ENCODE measurements at regions not wholly inside any gene's neighbourhood (a gene's known extent, or its start where the extent isn't known, plus 50 kb on each side); places are given as distances from the start of the nearest gene placed in this dataset.
A peak's percentile ranks its signal among the peaks of the same experiment; 100 is the strongest.

DNA sequence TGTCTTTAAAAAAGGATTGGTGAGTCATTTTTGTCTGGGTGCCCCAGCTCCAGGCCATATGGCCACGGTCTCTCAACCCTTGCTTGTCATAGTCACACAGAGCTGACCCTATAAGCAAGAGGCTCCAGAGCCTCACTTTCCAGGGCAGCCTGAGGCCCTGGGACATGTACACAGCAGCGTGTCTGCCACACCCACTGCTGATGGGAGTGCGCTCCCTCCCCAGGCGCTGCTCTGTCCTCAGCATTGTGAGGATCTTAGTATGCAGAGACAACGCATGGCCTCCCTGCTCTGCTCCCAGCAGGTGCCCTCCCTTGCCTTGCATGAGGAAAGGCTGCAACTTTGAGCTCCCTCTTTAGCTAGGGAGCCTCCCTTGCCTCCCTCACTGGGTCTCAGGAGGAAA lies 80.8 kb upstream of the CRHR1 start:
- no peak overlapping the region for H2AK5ac ChIP-seq (ENCODE audit: low read length, severe bottlenecking)
- H2BK12ac ChIP-seq (ENCODE audit: low read length in 2 of 2), result no peak overlapping the region
- H2BK15ac ChIP-seq (ENCODE audit: low read depth, poor library complexity, severe bottlenecking), result no peak overlapping the region
- H3K9me3 ChIP-seq (ENCODE audit: control insufficient read depth, low read length), result no peaks in the 10 kb centered on the region
- WGBS, result 30% methylated on average over 5 of the region's 5 CpGs
- no peaks in the 10 kb centered on the region for H3K79me1 ChIP-seq (replicated peaks; ENCODE audit: low read length, poor library complexity, severe bottlenecking)
- H2BK5ac ChIP-seq (ENCODE audit: low read depth, low read length, poor library complexity, severe bottlenecking), result no peak overlapping the region
- DNase-seq, result no peak
- H3K9ac ChIP-seq (ENCODE audit: low read length), result no peak overlapping the region
- no peak overlapping the region for H2BK120ac ChIP-seq (ENCODE audit: low read depth, low read length)
- H3K14ac ChIP-seq (ENCODE audit: low read length in 2 of 2), result no peak overlapping the region
- H4K91ac ChIP-seq (ENCODE audit: low read length), result peak overlapping the region; percentile 18
- H3K4me1 ChIP-seq (ENCODE audit: control insufficient read depth, insufficient read depth, low read depth, low read length), result peaks cover 4% of the 10 kb centered on the region
- peaks cover 36 to 59% of the 10 kb centered on the region in 2 experiments for H3K27me3 ChIP-seq (ENCODE audit: control insufficient read depth in 1 of 2, insufficient read depth in 1 of 2, low read length in 2 of 2)
- H3K18ac ChIP-seq (ENCODE audit: low read depth in 1 of 2, low read length in 2 of 2), result no peak overlapping the region
- no peak overlapping the region for H4K8ac ChIP-seq (ENCODE audit: low read length)
- H3K4me2 ChIP-seq (ENCODE audit: low read length, poor library complexity, severe bottlenecking), result no peak overlapping the region
- H2AFZ ChIP-seq (ENCODE audit: low read depth, low read length), result no peak overlapping the region
- no peak overlapping the region for H3K27ac ChIP-seq (ENCODE audit: low read length, poor library complexity, severe bottlenecking)
- no peak overlapping the region for H3K4me3 ChIP-seq (ENCODE audit: insufficient read depth in 1 of 2, low read depth in 1 of 2, low read length in 2 of 2)
- no peak overlapping the region for H3K23ac ChIP-seq (ENCODE audit: low read length in 2 of 2)
- H3K4ac ChIP-seq (ENCODE audit: low read depth in 1 of 2, low read length in 2 of 2), result no peak overlapping the region
- no peaks in the 10 kb centered on the region for H3K36me3 ChIP-seq (ENCODE audit: control insufficient read depth in 1 of 2, insufficient read depth in 2 of 2, low read depth in 1 of 2, low read length in 2 of 2)

DNA sequence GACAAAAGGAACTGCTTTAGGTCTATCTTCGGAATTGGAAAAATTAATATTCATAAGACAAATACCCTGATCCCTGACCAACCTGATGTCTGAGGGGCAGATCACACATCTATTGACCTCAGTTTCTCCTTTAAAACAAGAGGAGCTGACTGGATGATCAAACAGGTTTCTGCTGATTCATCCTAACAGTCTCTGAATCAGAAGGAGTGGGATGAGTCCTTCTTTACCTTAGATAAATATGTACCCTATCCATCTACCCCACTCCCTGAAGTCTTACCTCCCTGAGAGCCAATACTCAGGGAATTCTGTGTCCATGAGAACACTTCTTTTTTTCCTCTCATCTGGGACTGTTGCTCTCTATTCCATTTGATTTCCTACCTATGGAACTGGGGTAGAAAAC lies 80.3 kb upstream of the CRHR1 start:
- no peak overlapping the region for H2BK120ac ChIP-seq (ENCODE audit: low read depth, low read length)
- H4K8ac ChIP-seq (ENCODE audit: low read length), result no peak overlapping the region
- H3K9me3 ChIP-seq (ENCODE audit: control insufficient read depth, low read length), result no peaks in the 10 kb centered on the region
- no peak overlapping the region for H2AK5ac ChIP-seq (ENCODE audit: low read length, severe bottlenecking)
- H3K79me1 ChIP-seq (replicated peaks; ENCODE audit: low read length, poor library complexity, severe bottlenecking), result no peaks in the 10 kb centered on the region
- WGBS, result 88% methylated on average over 1 of the region's 1 CpG
- no peak overlapping the region for H2BK5ac ChIP-seq (ENCODE audit: low read depth, low read length, poor library complexity, severe bottlenecking)
- no peak overlapping the region for H4K91ac ChIP-seq (ENCODE audit: low read length)
- H2BK12ac ChIP-seq (ENCODE audit: low read length in 2 of 2), result no peak overlapping the region
- H2AFZ ChIP-seq (ENCODE audit: low read depth, low read length), result no peak overlapping the region
- no peak overlapping the region for H2BK15ac ChIP-seq (ENCODE audit: low read depth, poor library complexity, severe bottlenecking)
- H3K9ac ChIP-seq (ENCODE audit: low read length), result no peak overlapping the region
- no peak overlapping the region for H3K18ac ChIP-seq (ENCODE audit: low read depth in 1 of 2, low read length in 2 of 2)
- H3K36me3 ChIP-seq (ENCODE audit: control insufficient read depth in 1 of 2, insufficient read depth in 2 of 2, low read depth in 1 of 2, low read length in 2 of 2), result no peaks in the 10 kb centered on the region
- no peak overlapping the region for H3K14ac ChIP-seq (ENCODE audit: low read length in 2 of 2)
- H3K27me3 ChIP-seq (ENCODE audit: control insufficient read depth in 1 of 2, insufficient read depth in 1 of 2, low read length in 2 of 2), result peaks cover 41 to 60% of the 10 kb centered on the region in 2 experiments
- no peak overlapping the region for H3K4me2 ChIP-seq (ENCODE audit: low read length, poor library complexity, severe bottlenecking)
- no peak overlapping the region for H3K23ac ChIP-seq (ENCODE audit: low read length in 2 of 2)
- H3K27ac ChIP-seq (ENCODE audit: low read length, poor library complexity, severe bottlenecking), result no peak overlapping the region
- H3K4ac ChIP-seq (ENCODE audit: low read depth in 1 of 2, low read length in 2 of 2), result no peak overlapping the region
- DNase-seq, result no peak
- H3K4me3 ChIP-seq (ENCODE audit: insufficient read depth in 1 of 2, low read depth in 1 of 2, low read length in 2 of 2), result no peak overlapping the region
- H3K4me1 ChIP-seq (ENCODE audit: control insufficient read depth, insufficient read depth, low read depth, low read length), result peaks cover 4% of the 10 kb centered on the region

DNA sequence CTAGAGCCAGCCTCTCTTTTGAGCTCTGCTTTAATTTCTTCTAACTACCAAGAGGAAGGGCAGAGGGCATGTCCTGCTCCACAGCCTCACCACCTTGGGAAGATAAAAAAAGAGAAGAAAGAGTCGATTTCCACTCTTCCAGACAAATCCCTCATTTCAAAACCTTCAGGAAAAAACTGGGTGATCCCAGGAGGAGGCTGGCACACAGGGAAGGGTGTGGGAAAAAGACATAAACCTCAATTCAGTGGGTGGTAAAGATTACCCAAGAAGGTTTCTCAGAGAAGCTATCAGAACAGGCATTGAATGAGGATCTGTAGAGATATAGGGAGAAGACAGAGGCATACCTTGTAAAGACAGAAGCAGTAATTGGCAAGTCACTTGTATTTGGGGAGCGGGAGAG lies 79.9 kb upstream of the CRHR1 start:
- Histone ChIP-seq H2BK120ac (ENCODE audit: low read depth, low read length) (no peak overlapping the region), H4K91ac (ENCODE audit: low read length) (no peak overlapping the region), H3K27ac (ENCODE audit: low read length, poor library complexity, severe bottlenecking) (no peak overlapping the region), H3K4me2 (ENCODE audit: low read length, poor library complexity, severe bottlenecking) (no peak overlapping the region), H3K79me1 (replicated peaks; ENCODE audit: low read length, poor library complexity, severe bottlenecking) (no peaks in the 10 kb centered on the region), H3K4me1 (ENCODE audit: control insufficient read depth, insufficient read depth, low read depth, low read length) (peaks cover 4% of the 10 kb centered on the region), H3K14ac (ENCODE audit: low read length in 2 of 2) (no peak overlapping the region), H3K27me3 (ENCODE audit: control insufficient read depth in 1 of 2, insufficient read depth in 1 of 2, low read length in 2 of 2) (peaks cover 45 to 64% of the 10 kb centered on the region in 2 experiments), H3K9me3 (ENCODE audit: control insufficient read depth, low read length) (no peaks in the 10 kb centered on the region), H2AK5ac (ENCODE audit: low read length, severe bottlenecking) (no peak overlapping the region), H2BK15ac (ENCODE audit: low read depth, poor library complexity, severe bottlenecking) (no peak overlapping the region), H4K8ac (ENCODE audit: low read length) (no peak overlapping the region), H2BK5ac (ENCODE audit: low read depth, low read length, poor library complexity, severe bottlenecking) (no peak overlapping the region), H3K4me3 (ENCODE audit: insufficient read depth in 1 of 2, low read depth in 1 of 2, low read length in 2 of 2) (no peak overlapping the region), H3K36me3 (ENCODE audit: control insufficient read depth in 1 of 2, insufficient read depth in 2 of 2, low read depth in 1 of 2, low read length in 2 of 2) (no peaks in the 10 kb centered on the region), H2AFZ (ENCODE audit: low read depth, low read length) (no peak overlapping the region), H3K23ac (ENCODE audit: low read length in 2 of 2) (no peak overlapping the region), H3K9ac (ENCODE audit: low read length) (no peak overlapping the region), H3K4ac (ENCODE audit: low read depth in 1 of 2, low read length in 2 of 2) (no peak overlapping the region), H2BK12ac (ENCODE audit: low read length in 2 of 2) (no peak overlapping the region), H3K18ac (ENCODE audit: low read depth in 1 of 2, low read length in 2 of 2) (no peak overlapping the region)
- WGBS, result 94% methylated on average over 1 of the region's 2 CpGs
- DNase-seq, result no peak

DNA sequence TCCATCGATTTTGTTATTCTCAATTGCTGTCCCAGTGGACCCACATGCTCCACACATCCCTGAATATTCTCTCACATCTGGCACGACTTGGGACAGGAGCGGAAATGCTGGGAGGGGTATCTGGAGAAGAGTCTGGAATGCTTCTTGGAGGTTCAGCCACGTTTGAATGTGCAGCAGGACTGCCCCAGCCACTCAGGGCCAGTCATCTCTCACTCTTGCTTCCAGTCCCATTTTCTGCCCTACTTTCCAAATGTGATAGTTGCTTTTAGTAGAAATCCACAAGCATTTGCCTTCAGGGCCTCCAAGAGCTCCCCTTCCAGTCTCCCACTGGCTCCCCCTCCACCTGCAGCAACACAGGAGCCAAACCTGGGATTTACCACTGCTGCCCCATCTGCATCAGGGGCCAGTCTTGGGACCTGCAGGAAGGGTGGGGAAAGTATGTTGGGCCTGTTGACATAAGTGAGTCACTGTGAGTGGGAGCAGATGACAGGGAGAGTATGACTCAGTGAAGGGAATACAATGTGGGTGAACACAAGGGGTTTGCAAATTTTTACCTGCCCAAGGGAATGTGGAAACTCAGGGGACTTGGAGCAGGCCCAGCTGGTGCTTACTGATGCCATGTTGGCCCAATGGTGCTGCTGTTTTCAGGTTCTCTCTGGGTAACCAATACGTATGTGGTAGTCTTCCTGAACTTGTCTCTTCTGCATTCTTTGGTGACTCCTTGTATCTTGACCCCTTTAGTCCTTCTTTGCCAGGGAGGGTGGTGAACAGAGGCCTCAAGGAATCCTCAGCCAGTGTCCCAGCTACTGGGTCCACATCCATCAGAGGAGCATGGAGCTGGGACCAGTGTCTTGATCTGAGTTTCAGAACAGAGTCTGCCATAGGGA lies 78.8 kb upstream of the CRHR1 start:
- Histone ChIP-seq H2BK15ac (ENCODE audit: low read depth, poor library complexity, severe bottlenecking) (no peak overlapping the region), H3K36me3 (ENCODE audit: control insufficient read depth in 1 of 2, insufficient read depth in 2 of 2, low read depth in 1 of 2, low read length in 2 of 2) (no peaks in the 10 kb centered on the region), H4K8ac (ENCODE audit: low read length) (no peak overlapping the region), H2BK120ac (ENCODE audit: low read depth, low read length) (no peak overlapping the region), H3K9ac (ENCODE audit: low read length) (no peak overlapping the region), H3K27ac (ENCODE audit: low read length, poor library complexity, severe bottlenecking) (no peak overlapping the region), H3K27me3 (ENCODE audit: control insufficient read depth in 1 of 2, insufficient read depth in 1 of 2, low read length in 2 of 2) (peaks cover 45 to 70% of the 10 kb centered on the region in 2 experiments), H3K14ac (ENCODE audit: low read length in 2 of 2) (no peak overlapping the region), H3K4me2 (ENCODE audit: low read length, poor library complexity, severe bottlenecking) (no peak overlapping the region), H3K23ac (ENCODE audit: low read length in 2 of 2) (no peak overlapping the region), H3K18ac (ENCODE audit: low read depth in 1 of 2, low read length in 2 of 2) (no peak overlapping the region), H2BK12ac (ENCODE audit: low read length in 2 of 2) (no peak overlapping the region), H2AFZ (ENCODE audit: low read depth, low read length) (no peak overlapping the region), H3K4ac (ENCODE audit: low read depth in 1 of 2, low read length in 2 of 2) (no peak overlapping the region), H3K9me3 (ENCODE audit: control insufficient read depth, low read length) (no peaks in the 10 kb centered on the region), H3K79me1 (replicated peaks; ENCODE audit: low read length, poor library complexity, severe bottlenecking) (no peaks in the 10 kb centered on the region), H3K4me1 (ENCODE audit: control insufficient read depth, insufficient read depth, low read depth, low read length) (peaks cover 4% of the 10 kb centered on the region), H2BK5ac (ENCODE audit: low read depth, low read length, poor library complexity, severe bottlenecking) (no peak overlapping the region), H4K91ac (ENCODE audit: low read length) (no peak overlapping the region), H3K4me3 (ENCODE audit: insufficient read depth in 1 of 2, low read depth in 1 of 2, low read length in 2 of 2) (no peak overlapping the region), H2AK5ac (ENCODE audit: low read length, severe bottlenecking) (no peak overlapping the region)
- DNase-seq, result no peak
- 39% methylated on average over 4 of the region's 5 CpGs for WGBS
